ENCODE measurements at regions not wholly inside any gene's neighbourhood (a gene's known extent, or its start where the extent isn't known, plus 50 kb on each side); places are given as distances from the start of the nearest gene placed in this dataset.
"Not testable (repeated sequence)": the region's sequence is repeated elsewhere in the genome, so short reads cannot be mapped to it uniquely, and the experiment has no call there.

- H3K27ac ChIP-seq (ENCODE audit: low read length) = no peak overlapping the region
- no peak overlapping the region for H3K4me3 ChIP-seq (ENCODE audit: low read length)
- no peak for DNase-seq (ENCODE audit: low read depth, low spot score)
- 0 out of 2 replicates have a peak, but pooled peaks cover 4% of the 10 kb centered on the region for H3K36me3 ChIP-seq (ENCODE audit: control insufficient read depth, insufficient read depth, low read length)
- H3K9me3 ChIP-seq (ENCODE audit: control insufficient read depth, insufficient read depth, low read length) = no peaks in the 10 kb centered on the region
- H3K4me1 ChIP-seq (ENCODE audit: control insufficient read depth, insufficient read depth, low read length) = peaks cover 3% of the 10 kb centered on the region
- WGBS (ENCODE audit: insufficient coverage, insufficient read length) = no CpG with 5 or more reads among the region's 29 CpGs
- no peaks in the 10 kb centered on the region for H3K27me3 ChIP-seq (ENCODE audit: control insufficient read depth, insufficient read depth, low read length)
Observed at GRCh38 chr19:5290336-5291262, 50.0 kb downstream of the PTPRS start.

DNA sequence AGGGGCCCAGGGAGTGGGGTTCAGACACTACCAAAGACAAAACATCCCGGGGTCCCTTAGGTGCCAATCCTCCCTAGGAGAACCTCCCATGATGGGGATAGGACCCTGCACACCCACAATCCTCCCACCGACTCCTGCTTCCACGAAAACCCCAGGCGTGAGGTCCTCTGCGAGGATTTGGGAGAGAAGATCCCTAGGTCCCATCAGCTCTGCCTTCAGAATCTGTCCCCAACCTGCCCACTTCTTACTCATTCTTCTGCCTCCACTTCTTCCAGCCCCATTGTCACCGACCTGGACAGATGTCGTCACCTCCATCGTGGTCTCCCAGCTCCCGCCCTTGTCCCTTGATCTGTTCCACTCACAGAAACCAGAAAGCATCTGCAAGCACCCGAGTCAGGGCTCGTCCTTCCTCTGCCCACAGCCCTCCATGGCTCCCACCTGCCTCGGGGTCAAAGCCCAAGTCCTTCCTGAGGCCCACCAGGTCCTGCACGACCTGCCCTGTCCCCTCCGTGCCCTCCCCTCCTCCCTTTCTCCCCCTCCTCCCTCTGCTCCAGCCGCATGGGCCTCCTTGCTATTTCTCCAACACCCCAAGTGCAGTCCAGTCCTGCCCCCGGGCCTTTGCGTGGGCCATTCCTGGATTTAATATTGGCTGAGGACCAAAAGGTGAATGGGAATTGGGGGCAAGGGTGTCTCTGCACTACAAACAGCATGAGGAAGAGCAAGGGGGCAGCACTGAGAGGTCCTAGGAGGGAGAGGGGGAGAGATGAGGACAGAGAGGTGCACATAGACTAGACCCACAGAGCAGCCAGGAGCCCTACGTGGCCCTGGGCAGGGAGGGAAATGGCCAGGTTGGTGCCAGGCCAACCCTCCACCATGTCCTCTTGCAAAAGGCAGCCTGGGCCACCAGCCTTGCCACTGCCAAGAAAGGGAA lies 51.3 kb downstream of the PTPRS start:
- no CpG with 5 or more reads among the region's 18 CpGs for WGBS (ENCODE audit: insufficient coverage, insufficient read length)
- no peak for DNase-seq (ENCODE audit: low read depth, low spot score)
- Histone ChIP-seq H3K4me3 (ENCODE audit: low read length) (no peak overlapping the region), H3K9me3 (ENCODE audit: control insufficient read depth, insufficient read depth, low read length) (no peaks in the 10 kb centered on the region), H3K27ac (ENCODE audit: low read length) (no peak overlapping the region), H3K4me1 (ENCODE audit: control insufficient read depth, insufficient read depth, low read length) (peaks cover 3% of the 10 kb centered on the region), H3K27me3 (ENCODE audit: control insufficient read depth, insufficient read depth, low read length) (no peaks in the 10 kb centered on the region), H3K36me3 (ENCODE audit: control insufficient read depth, insufficient read depth, low read length) (peaks cover 12% of the 10 kb centered on the region; the same call in 1 of the 2 replicates)

DNA sequence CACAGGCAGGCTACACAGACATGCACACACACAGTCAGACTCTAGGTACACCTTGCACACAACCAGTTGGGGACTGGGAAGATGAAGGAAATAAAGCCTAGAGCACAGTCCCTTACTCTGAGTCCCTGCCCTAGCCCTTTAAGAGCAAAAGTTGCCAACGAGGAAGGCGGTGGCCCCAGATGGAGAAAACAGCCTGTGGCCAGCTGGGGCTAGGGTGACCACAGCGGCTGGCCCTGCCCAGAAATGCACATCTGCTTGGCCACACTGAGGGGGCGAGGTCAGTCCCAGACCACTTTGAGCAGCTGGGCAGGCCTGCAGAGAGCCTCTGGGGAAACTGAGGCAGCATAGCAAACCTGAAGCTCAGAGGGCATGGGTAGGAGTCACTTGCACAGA lies 52.3 kb downstream of the PTPRS start:
- no CpG with 5 or more reads among the region's 4 CpGs for WGBS (ENCODE audit: insufficient coverage, insufficient read length)
- H3K27ac ChIP-seq (ENCODE audit: low read length) = no peak overlapping the region
- DNase-seq (ENCODE audit: low read depth, low spot score) = no peak
- H3K27me3 ChIP-seq (ENCODE audit: control insufficient read depth, insufficient read depth, low read length) = no peaks in the 10 kb centered on the region
- H3K36me3 ChIP-seq (ENCODE audit: control insufficient read depth, insufficient read depth, low read length) = peaks cover 12% of the 10 kb centered on the region; the same call in 1 of the 2 replicates
- no peak overlapping the region for H3K4me3 ChIP-seq (ENCODE audit: low read length)
- H3K4me1 ChIP-seq (ENCODE audit: control insufficient read depth, insufficient read depth, low read length) = peaks cover 3% of the 10 kb centered on the region
- no peaks in the 10 kb centered on the region for H3K9me3 ChIP-seq (ENCODE audit: control insufficient read depth, insufficient read depth, low read length)

- Histone ChIP-seq H3K4me1 (ENCODE audit: control insufficient read depth, insufficient read depth, low read length) (peaks cover 2% of the 10 kb centered on the region), H3K9me3 (ENCODE audit: control insufficient read depth, insufficient read depth, low read length) (no peaks in the 10 kb centered on the region), H3K27me3 (ENCODE audit: control insufficient read depth, insufficient read depth, low read length) (no peaks in the 10 kb centered on the region), H3K27ac (ENCODE audit: low read length) (no peak overlapping the region), H3K4me3 (ENCODE audit: low read length) (no peak overlapping the region), H3K36me3 (ENCODE audit: control insufficient read depth, insufficient read depth, low read length) (peaks cover 12% of the 10 kb centered on the region; the same call in 1 of the 2 replicates)
- no CpG with 5 or more reads among the region's 5 CpGs for WGBS (ENCODE audit: insufficient coverage, insufficient read length)
- DNase-seq (ENCODE audit: low read depth, low spot score) = no peak
Observed at GRCh38 chr19:5287066-5287465, 53.5 kb downstream of the PTPRS start.

- DNase-seq (ENCODE audit: low read depth, low spot score) = no peak
- no peaks in the 10 kb centered on the region for H3K4me1 ChIP-seq (ENCODE audit: control insufficient read depth, insufficient read depth, low read length)
- H3K4me3 ChIP-seq (ENCODE audit: low read length) = no peak overlapping the region
- H3K27ac ChIP-seq (ENCODE audit: low read length) = no peak overlapping the region
- peaks cover 12% of the 10 kb centered on the region; the same call in 1 of the 2 replicates for H3K36me3 ChIP-seq (ENCODE audit: control insufficient read depth, insufficient read depth, low read length)
- no peaks in the 10 kb centered on the region for H3K9me3 ChIP-seq (ENCODE audit: control insufficient read depth, insufficient read depth, low read length)
- WGBS (ENCODE audit: insufficient coverage, insufficient read length) = no CpG with 5 or more reads among the region's 3 CpGs
- H3K27me3 ChIP-seq (ENCODE audit: control insufficient read depth, insufficient read depth, low read length) = no peaks in the 10 kb centered on the region
Observed at GRCh38 chr19:5286465-5287029, 54.1 kb downstream of the PTPRS start.

DNA sequence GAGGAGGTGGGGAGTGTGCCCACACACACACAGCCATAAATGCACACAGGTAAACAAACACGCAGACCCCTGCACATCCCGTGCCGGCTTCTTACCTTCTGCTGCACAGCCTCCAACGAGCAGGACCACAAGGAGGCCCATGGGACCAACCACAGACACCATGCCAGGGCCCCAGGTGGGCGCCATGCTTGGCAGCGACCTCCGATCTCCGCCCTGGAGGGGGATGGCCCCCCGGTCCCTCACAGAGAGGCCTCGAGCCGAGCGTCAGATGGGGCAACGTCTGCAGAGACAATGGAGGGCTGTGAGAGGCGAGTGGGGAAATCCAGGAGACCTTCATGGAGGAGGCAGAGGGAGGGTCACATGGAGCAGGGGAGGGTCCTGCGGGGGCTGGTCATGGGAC lies 54.7 kb downstream of the PTPRS start:
- Histone ChIP-seq H3K9me3 (ENCODE audit: control insufficient read depth, insufficient read depth, low read length) (no peaks in the 10 kb centered on the region), H3K36me3 (ENCODE audit: control insufficient read depth, insufficient read depth, low read length) (peaks cover 12% of the 10 kb centered on the region; the same call in 1 of the 2 replicates), H3K27ac (ENCODE audit: low read length) (no peak overlapping the region), H3K4me3 (ENCODE audit: low read length) (no peak overlapping the region), H3K27me3 (ENCODE audit: control insufficient read depth, insufficient read depth, low read length) (no peaks in the 10 kb centered on the region), H3K4me1 (ENCODE audit: control insufficient read depth, insufficient read depth, low read length) (no peaks in the 10 kb centered on the region)
- no CpG with 5 or more reads among the region's 15 CpGs for WGBS (ENCODE audit: insufficient coverage, insufficient read length)
- DNase-seq (ENCODE audit: low read depth, low spot score) = no peak

- WGBS (ENCODE audit: insufficient coverage, insufficient read length) = no CpG with 5 or more reads among the region's 6 CpGs
- H3K4me3 ChIP-seq (ENCODE audit: low read length) = no peak overlapping the region
- H3K27me3 ChIP-seq (ENCODE audit: control insufficient read depth, insufficient read depth, low read length) = no peaks in the 10 kb centered on the region
Observed at GRCh38 chr19:5285311-5285710, 55.3 kb downstream of the PTPRS start.

GRCh38 chr19:5282901-5283300 lies 57.7 kb downstream of the PTPRS start:
- no peak for DNase-seq (ENCODE audit: low read depth, low spot score)
- H3K27me3 ChIP-seq (ENCODE audit: control insufficient read depth, insufficient read depth, low read length) = no peaks in the 10 kb centered on the region
- H3K36me3 ChIP-seq (ENCODE audit: control insufficient read depth, insufficient read depth, low read length) = peaks cover 12% of the 10 kb centered on the region; the same call in 1 of the 2 replicates
- H3K4me1 ChIP-seq (ENCODE audit: control insufficient read depth, insufficient read depth, low read length) = no peaks in the 10 kb centered on the region
- no peak overlapping the region for H3K27ac ChIP-seq (ENCODE audit: low read length)
- no CpG with 5 or more reads among the region's 9 CpGs for WGBS (ENCODE audit: insufficient coverage, insufficient read length)
- H3K4me3 ChIP-seq (ENCODE audit: low read length) = no peak overlapping the region
- no peaks in the 10 kb centered on the region for H3K9me3 ChIP-seq (ENCODE audit: control insufficient read depth, insufficient read depth, low read length)

More at GRCh38 chr19:5285311-5285710, 55.3 kb downstream of the PTPRS start:
- Histone ChIP-seq H3K27ac (ENCODE audit: low read length) (no peak overlapping the region), H3K9me3 (ENCODE audit: control insufficient read depth, insufficient read depth, low read length) (no peaks in the 10 kb centered on the region), H3K4me1 (ENCODE audit: control insufficient read depth, insufficient read depth, low read length) (no peaks in the 10 kb centered on the region), H3K36me3 (ENCODE audit: control insufficient read depth, insufficient read depth, low read length) (peaks cover 12% of the 10 kb centered on the region; the same call in 1 of the 2 replicates)
- DNase-seq (ENCODE audit: low read depth, low spot score) = no peak

- H3K4me3 ChIP-seq (ENCODE audit: low read length) = no peak overlapping the region
- H3K36me3 ChIP-seq (ENCODE audit: control insufficient read depth, insufficient read depth, low read length) = peaks cover 12% of the 10 kb centered on the region; the same call in 1 of the 2 replicates
- WGBS (ENCODE audit: insufficient coverage, insufficient read length) = no CpG with 5 or more reads among the region's 8 CpGs
- H3K27ac ChIP-seq (ENCODE audit: low read length) = no peak overlapping the region
- DNase-seq (ENCODE audit: low read depth, low spot score) = no peak
- H3K4me1 ChIP-seq (ENCODE audit: control insufficient read depth, insufficient read depth, low read length) = no peaks in the 10 kb centered on the region
- H3K9me3 ChIP-seq (ENCODE audit: control insufficient read depth, insufficient read depth, low read length) = no peaks in the 10 kb centered on the region
- H3K27me3 ChIP-seq (ENCODE audit: control insufficient read depth, insufficient read depth, low read length) = no peaks in the 10 kb centered on the region
Observed at GRCh38 chr19:5281588-5281987, 59.0 kb downstream of the PTPRS start.

DNA sequence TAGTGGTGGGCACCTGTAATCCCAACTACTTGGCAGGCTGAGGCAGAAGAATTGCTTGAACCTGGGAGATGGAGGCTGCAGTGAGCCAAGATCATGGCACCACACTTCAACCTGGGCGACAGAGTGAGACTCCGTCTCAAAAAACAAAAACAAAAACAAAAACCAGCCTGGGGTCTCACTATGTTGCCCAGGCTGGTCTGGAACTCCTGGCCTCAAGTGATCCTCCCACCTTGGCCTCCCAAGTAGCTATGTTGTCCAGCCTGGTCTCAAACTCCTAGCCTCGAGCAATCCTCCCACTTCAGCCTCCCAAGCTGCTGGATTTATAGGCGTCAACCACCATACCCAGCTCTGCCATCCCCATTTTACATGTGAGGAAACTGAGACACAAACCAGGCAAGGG lies 64.9 kb downstream of the PTPRS start:
- WGBS (ENCODE audit: insufficient coverage, insufficient read length) = no CpG with 5 or more reads among the region's 4 CpGs
- H3K4me1 ChIP-seq (ENCODE audit: control insufficient read depth, insufficient read depth, low read length); H3K27me3 ChIP-seq (ENCODE audit: control insufficient read depth, insufficient read depth, low read length); H3K27ac ChIP-seq (ENCODE audit: low read length); H3K9me3 ChIP-seq (ENCODE audit: control insufficient read depth, insufficient read depth, low read length); H3K4me3 ChIP-seq (ENCODE audit: low read length); DNase-seq (ENCODE audit: low read depth, low spot score): not testable (repeated sequence)
- H3K36me3 ChIP-seq (ENCODE audit: control insufficient read depth, insufficient read depth, low read length) = peaks cover 18% of the 10 kb centered on the region
